Right atrium auricular region (tissue), 2 donors: ENCODE measurements at regions not wholly inside any gene's neighbourhood (a gene's known extent, or its start where the extent isn't known, plus 50 kb on each side); places are given as distances from the start of the nearest gene placed in this dataset.
"Not testable (repeated sequence)": the region's sequence is repeated elsewhere in the genome, so short reads cannot be mapped to it uniquely, and the experiment has no call there.

Source experiments
- DNase-seq: peaks from one replicate; pipeline ENCODE4 v3.0.0-alpha.2; 2019; ENCODE audit warnings: low spot score
- H3K27ac ChIP-seq, 2 donors: fragments of 200-600 bp; sonication (generic); 1 replicate in 1 of 2; 2 replicates in 1 of 2; pipeline ENCODE4 v1.5.1; 2016 to 2019
- H3K27me3 ChIP-seq, 2 donors: fragments of 200-600 bp; sonication (generic); one replicate each; pipeline versions ENCODE4 v1.5.1 to v1.6.0; 2017 to 2019
- H3K36me3 ChIP-seq: fragments of 200-600 bp; sonication (generic); one replicate; pipeline ENCODE4 v1.5.1; 2016
- H3K4me1 ChIP-seq, 2 donors: fragments of 200-600 bp; sonication (generic); one replicate each; pipeline versions ENCODE4 v1.5.1 to v1.6.0; 2017 to 2019
- H3K4me3 ChIP-seq, 2 donors: fragments of 200-600 bp; sonication (generic); 1 replicate in 1 of 2; 2 replicates in 1 of 2; pipeline ENCODE4 v1.5.1; 2017 to 2019; ENCODE audit warnings: mild to moderate bottlenecking in 1 of 2, moderate library complexity in 1 of 2
- H3K9me3 ChIP-seq, 2 donors: fragments of 200-600 bp; sonication (generic); one replicate each; pipeline ENCODE4 v1.5.1; 2019
- CTCF ChIP-seq, 2 donors: fragments of 200-600 bp; sonication (generic); IDR thresholded peaks; one replicate each; pipeline ENCODE4 v1.5.1; 2019; ENCODE audit warnings: antibody characterized with exemption in 2 of 2

GRCh38 chr2:156254637-156255067 lies 77.9 kb downstream of the NR4A2 start:
- not testable (repeated sequence) for H3K27ac ChIP-seq, DNase-seq, H3K36me3 ChIP-seq, H3K27me3 ChIP-seq, H3K9me3 ChIP-seq, H3K4me1 ChIP-seq
- peak overlapping the region; percentile 14 to 27 for H3K4me3 ChIP-seq

GRCh38 chr2:156253765-156254164 lies 78.8 kb downstream of the NR4A2 start:
- no peaks in the 10 kb centered on the region for H3K4me1 ChIP-seq
- TF ChIP-seq CTCF (IDR thresholded peaks at IDR 0.05), result no peak
- H3K27ac ChIP-seq, result no peak overlapping the region
- no peaks in the 10 kb centered on the region for H3K27me3 ChIP-seq
- DNase-seq, result no peak
- H3K36me3 ChIP-seq, result no peaks in the 10 kb centered on the region
- no peaks in the 10 kb centered on the region for H3K9me3 ChIP-seq
- H3K4me3 ChIP-seq, result no peak overlapping the region

- DNase-seq, result no peak
- Histone ChIP-seq H3K9me3 (no peaks in the 10 kb centered on the region), H3K27ac (no peak overlapping the region), H3K4me3 (no peak overlapping the region), H3K36me3 (no peaks in the 10 kb centered on the region), H3K4me1 (no peaks in the 10 kb centered on the region), H3K27me3 (no peaks in the 10 kb centered on the region)
- no peak for TF ChIP-seq CTCF (IDR thresholded peaks at IDR 0.05)
Observed at GRCh38 chr2:156242874-156243273, 89.6 kb downstream of the NR4A2 start.

GRCh38 chr2:156237558-156237957 lies 95.0 kb downstream of the NR4A2 start:
- H3K27ac ChIP-seq, result no peak overlapping the region
- H3K4me3 ChIP-seq, result no peak overlapping the region
- no peaks in the 10 kb centered on the region for H3K4me1 ChIP-seq
- no peaks in the 10 kb centered on the region for H3K27me3 ChIP-seq
- no peak for TF ChIP-seq CTCF (IDR thresholded peaks at IDR 0.05)
- H3K36me3 ChIP-seq, result no peaks in the 10 kb centered on the region
- H3K9me3 ChIP-seq, result peaks cover 0 to 17% of the 10 kb centered on the region in 2 donors
- no peak for DNase-seq

- H3K36me3 ChIP-seq, result no peaks in the 10 kb centered on the region
- DNase-seq, result no peak
- no peaks in the 10 kb centered on the region for H3K4me1 ChIP-seq
- no peak overlapping the region for H3K4me3 ChIP-seq
- H3K9me3 ChIP-seq, result peaks cover 0 to 22% of the 10 kb centered on the region in 2 donors
- no peaks in the 10 kb centered on the region for H3K27me3 ChIP-seq
- no peak overlapping the region for H3K27ac ChIP-seq
- TF ChIP-seq CTCF (IDR thresholded peaks at IDR 0.05), result no peak
Observed at GRCh38 chr2:156229724-156230362, 102.7 kb downstream of the NR4A2 start.

- H3K27me3 ChIP-seq, H3K4me1 ChIP-seq, DNase-seq, H3K4me3 ChIP-seq, H3K36me3 ChIP-seq, H3K27ac ChIP-seq: not testable (repeated sequence)
- peaks cover 0 to 32% of the 10 kb centered on the region in 2 donors for H3K9me3 ChIP-seq
Observed at GRCh38 chr2:156223328-156223727, 109.2 kb downstream of the NR4A2 start.

- H3K27me3 ChIP-seq, result no peaks in the 10 kb centered on the region
- TF ChIP-seq CTCF (IDR thresholded peaks at IDR 0.05), result no peak
- H3K9me3 ChIP-seq, result peaks cover 0 to 32% of the 10 kb centered on the region in 2 donors
- no peaks in the 10 kb centered on the region for H3K4me1 ChIP-seq
- no peaks in the 10 kb centered on the region for H3K36me3 ChIP-seq
- H3K27ac ChIP-seq, result no peak overlapping the region
- H3K4me3 ChIP-seq, result no peak overlapping the region
- no peak for DNase-seq
Observed at GRCh38 chr2:156221703-156222102, 110.8 kb downstream of the NR4A2 start.
